ENCODE measurements at regions not wholly inside any gene's neighbourhood (a gene's known extent, or its start where the extent isn't known, plus 50 kb on each side); places are given as distances from the start of the nearest gene placed in this dataset.
"Not testable (repeated sequence)": the region's sequence is repeated elsewhere in the genome, so short reads cannot be mapped to it uniquely, and the experiment has no call there.

DNA sequence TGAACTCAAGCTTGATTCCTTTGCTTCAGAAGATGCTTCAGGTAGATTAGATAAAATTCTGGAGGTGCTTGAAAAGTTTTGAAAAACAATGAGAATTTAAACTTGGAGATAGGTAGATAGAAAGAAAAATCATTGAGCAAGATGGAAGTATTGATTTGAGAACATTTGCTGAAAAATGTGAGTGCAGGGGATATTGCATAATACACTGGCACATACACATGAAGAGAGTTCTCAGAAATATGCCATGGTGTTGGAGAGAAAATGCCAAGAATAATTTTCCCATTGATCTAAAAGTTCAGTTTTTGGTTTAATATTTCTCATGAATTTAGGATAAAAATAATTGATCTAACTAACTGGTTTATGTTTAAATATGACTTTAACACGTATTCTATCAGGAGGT is 107.2 kb upstream of the GBE1 start:
- no peak for DNase-seq (ENCODE audit: extremely low spot score)
- POLR2A ChIA-PET = no interaction called here
- no peak for TF ChIP-seq ARNT (IDR thresholded peaks at IDR 0.05)
- no peak for TF ChIP-seq TARDBP (IDR thresholded peaks at IDR 0.05)
- TF ChIP-seq FOXA1 (IDR thresholded peaks at IDR 0.05) = no peak
- TF ChIP-seq, protein P1, sequence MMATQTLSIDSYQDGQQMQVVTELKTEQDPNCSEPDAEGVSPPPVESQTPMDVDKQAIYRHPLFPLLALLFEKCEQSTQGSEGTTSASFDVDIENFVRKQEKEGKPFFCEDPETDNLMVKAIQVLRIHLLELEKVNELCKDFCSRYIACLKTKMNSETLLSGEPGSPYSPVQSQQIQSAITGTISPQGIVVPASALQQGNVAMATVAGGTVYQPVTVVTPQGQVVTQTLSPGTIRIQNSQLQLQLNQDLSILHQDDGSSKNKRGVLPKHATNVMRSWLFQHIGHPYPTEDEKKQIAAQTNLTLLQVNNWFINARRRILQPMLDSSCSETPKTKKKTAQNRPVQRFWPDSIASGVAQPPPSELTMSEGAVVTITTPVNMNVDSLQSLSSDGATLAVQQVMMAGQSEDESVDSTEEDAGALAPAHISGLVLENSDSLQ (IDR thresholded peaks at IDR 0.05) = no peak
- no peak for TF ChIP-seq ELF4 (IDR thresholded peaks at IDR 0.05)
- TF ChIP-seq SP1 (IDR thresholded peaks at IDR 0.05) = no peak
- TF ChIP-seq LEF1 (IDR thresholded peaks at IDR 0.05; ENCODE audit: borderline replicate concordance) = no peak
- no peak for TF ChIP-seq BHLHE40 (IDR thresholded peaks at IDR 0.05; ENCODE audit: borderline replicate concordance)
- TF ChIP-seq FOXM1 (IDR thresholded peaks at IDR 0.05; ENCODE audit: borderline replicate concordance) = no peak
- TF ChIP-seq NFRKB (IDR thresholded peaks at IDR 0.05) = no peak
- CTCF ChIA-PET = no interaction called here

DNA sequence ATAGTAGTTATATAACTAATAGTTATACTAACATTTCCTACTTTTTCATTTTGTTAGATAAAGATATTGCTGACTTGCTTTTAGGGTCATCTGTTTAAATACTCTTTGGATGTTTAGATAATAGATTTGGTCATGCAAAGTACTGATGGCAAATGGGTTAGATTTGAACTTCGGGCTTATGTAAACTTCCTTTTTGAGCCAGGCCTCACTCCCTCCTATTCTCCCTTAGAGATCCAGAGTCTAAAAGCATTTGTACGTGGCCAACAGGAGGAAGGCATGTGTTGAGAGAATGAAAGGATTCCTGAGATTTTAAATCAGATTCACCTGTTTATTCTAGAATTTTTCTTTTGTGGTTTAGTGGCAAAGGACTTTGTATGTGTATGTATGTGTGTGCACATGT is 106.4 kb upstream of the GBE1 start:
- CTCF ChIA-PET = no interaction called here
- POLR2A ChIA-PET = no interaction called here
- TF ChIP-seq TARDBP (IDR thresholded peaks at IDR 0.05) (no peak), ELF4 (IDR thresholded peaks at IDR 0.05) (no peak), ARNT (IDR thresholded peaks at IDR 0.05) (no peak), L3MBTL2 (conservative IDR thresholded peaks at IDR 0.05) (no peak), FOXA1 (IDR thresholded peaks at IDR 0.05) (no peak)
- TF ChIP-seq, protein P1 (IDR thresholded peaks at IDR 0.05) = no peak
- no peak for DNase-seq (ENCODE audit: extremely low spot score)

DNA sequence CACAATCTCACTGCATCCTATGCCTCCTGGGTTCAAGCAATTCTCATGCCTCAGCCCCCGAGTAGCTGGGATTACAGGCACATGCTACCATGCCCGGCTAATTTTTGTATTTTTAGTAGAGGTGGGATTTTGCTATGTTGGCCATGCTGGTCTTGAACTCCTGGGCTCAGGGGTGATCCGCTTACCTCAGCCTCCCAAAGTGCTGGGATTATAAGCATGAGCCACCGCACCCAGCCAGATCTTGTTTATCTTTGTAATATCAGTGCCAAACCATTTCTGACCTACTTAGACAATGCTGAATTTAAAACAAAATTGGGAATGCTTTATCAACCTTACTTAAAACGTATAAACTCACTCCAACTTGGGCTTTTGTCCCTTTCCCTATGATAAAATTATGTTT is 103.7 kb upstream of the GBE1 start:
- DNase-seq (ENCODE audit: extremely low spot score); POLR2A ChIA-PET; CTCF ChIA-PET: not testable (repeated sequence)

DNA sequence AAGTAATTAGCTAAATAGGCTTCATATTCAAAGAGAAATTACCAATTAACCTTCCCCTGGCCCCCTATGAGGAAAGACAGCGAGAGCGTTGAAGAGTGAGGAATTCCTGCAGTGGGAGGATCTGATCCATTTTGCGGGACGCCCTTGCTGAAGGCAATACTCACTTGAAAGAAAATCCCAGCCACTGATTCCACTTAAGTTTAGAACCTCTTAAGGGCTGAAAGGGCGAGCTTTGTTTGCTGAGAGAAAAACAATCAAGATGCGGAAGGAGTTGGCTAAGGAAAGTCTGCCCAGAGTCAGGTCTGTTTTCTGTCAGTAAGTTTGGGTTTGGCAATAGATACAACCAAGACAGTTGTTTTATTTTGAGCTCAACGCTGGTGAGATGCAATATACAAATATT is 102.8 kb upstream of the GBE1 start:
- ChIA-PET CTCF (no interaction called here), POLR2A (no interaction called here)
- DNase-seq (ENCODE audit: extremely low spot score) = no peak
- TF ChIP-seq ARNT (IDR thresholded peaks at IDR 0.05) (no peak), NFRKB (IDR thresholded peaks at IDR 0.05) (no peak), FOXM1 (IDR thresholded peaks at IDR 0.05; ENCODE audit: borderline replicate concordance) (no peak), HDGF (IDR thresholded peaks at IDR 0.05; ENCODE audit: borderline replicate concordance) (no peak), CTBP1 (IDR thresholded peaks at IDR 0.05; ENCODE audit: borderline replicate concordance) (no peak), L3MBTL2 (conservative IDR thresholded peaks at IDR 0.05) (no peak), ELF4 (IDR thresholded peaks at IDR 0.05) (no peak), SP1 (IDR thresholded peaks at IDR 0.05) (no peak), TARDBP (IDR thresholded peaks at IDR 0.05) (no peak), SUZ12 (IDR thresholded peaks at IDR 0.05) (no peak), LEF1 (IDR thresholded peaks at IDR 0.05; ENCODE audit: borderline replicate concordance) (no peak)
- TF ChIP-seq, protein P1 (IDR thresholded peaks at IDR 0.05) = no peak

DNA sequence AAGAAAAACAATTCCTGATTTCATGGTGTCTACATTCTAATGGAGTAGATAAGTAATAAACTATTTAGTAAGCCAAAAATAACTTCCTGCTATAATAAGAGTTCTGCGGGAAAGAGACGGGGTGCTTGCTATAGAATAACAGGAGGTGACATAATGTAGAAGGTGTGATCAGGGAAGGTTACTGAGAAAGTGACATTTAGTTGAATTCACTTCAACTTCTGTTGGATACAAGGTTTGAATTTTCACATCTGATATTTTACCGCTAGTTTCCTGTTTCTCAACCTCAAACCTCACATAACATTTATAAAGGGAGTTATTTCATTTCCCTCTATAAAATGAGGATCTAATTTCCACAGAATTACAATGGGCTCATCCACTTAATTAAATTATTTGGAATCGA is 102.3 kb upstream of the GBE1 start:
- DNase-seq (ENCODE audit: extremely low spot score) = no peak
- ChIA-PET POLR2A (no interaction called here), CTCF (no interaction called here)
- TF ChIP-seq SUZ12 (IDR thresholded peaks at IDR 0.05) (no peak), FOXA1 (IDR thresholded peaks at IDR 0.05) (no peak), L3MBTL2 (conservative IDR thresholded peaks at IDR 0.05) (no peak), SP1 (IDR thresholded peaks at IDR 0.05) (no peak), ARNT (IDR thresholded peaks at IDR 0.05) (no peak), NFRKB (IDR thresholded peaks at IDR 0.05) (no peak), ELF4 (IDR thresholded peaks at IDR 0.05) (no peak), TARDBP (IDR thresholded peaks at IDR 0.05) (no peak), CTBP1 (IDR thresholded peaks at IDR 0.05; ENCODE audit: borderline replicate concordance) (no peak)

DNA sequence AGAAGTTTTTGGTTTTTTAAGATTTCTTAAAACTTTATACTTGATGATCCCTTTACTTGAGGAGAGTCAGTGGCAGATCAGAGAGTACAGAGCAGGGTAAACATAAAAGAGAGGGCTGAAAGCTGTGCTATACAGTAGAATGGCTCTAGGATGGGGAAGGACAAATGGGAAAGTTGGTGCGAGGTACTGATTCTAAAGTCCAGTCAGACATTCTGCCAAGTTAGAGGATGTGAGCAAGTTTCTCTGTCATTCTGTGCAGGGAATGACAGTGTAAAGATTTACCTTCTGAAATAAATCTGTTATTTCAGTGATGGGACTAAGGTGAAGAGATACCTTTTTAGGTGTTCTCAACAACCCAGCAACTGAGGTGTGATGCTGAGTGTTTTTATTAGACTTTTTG is 100.1 kb upstream of the GBE1 start:
- no peak for TF ChIP-seq HDGF (IDR thresholded peaks at IDR 0.05; ENCODE audit: borderline replicate concordance)
- TF ChIP-seq FOXM1 (IDR thresholded peaks at IDR 0.05; ENCODE audit: borderline replicate concordance) = no peak
- TF ChIP-seq, protein P1 (IDR thresholded peaks at IDR 0.05) = no peak
- no peak for TF ChIP-seq SUZ12 (IDR thresholded peaks at IDR 0.05)
- no peak for TF ChIP-seq LEF1 (IDR thresholded peaks at IDR 0.05; ENCODE audit: borderline replicate concordance)
- TF ChIP-seq SP1 (IDR thresholded peaks at IDR 0.05) = no peak
- TF ChIP-seq ZNF384 (IDR thresholded peaks at IDR 0.05) = no peak
- no peak for TF ChIP-seq BHLHE40 (IDR thresholded peaks at IDR 0.05; ENCODE audit: borderline replicate concordance)
- TF ChIP-seq FOXA1 (IDR thresholded peaks at IDR 0.05) = no peak
- no peak for TF ChIP-seq L3MBTL2 (conservative IDR thresholded peaks at IDR 0.05)
- no peak for TF ChIP-seq ELF4 (IDR thresholded peaks at IDR 0.05)
- TF ChIP-seq CTBP1 (IDR thresholded peaks at IDR 0.05; ENCODE audit: borderline replicate concordance) = no peak
- TF ChIP-seq FOXK2 (IDR thresholded peaks at IDR 0.05) = no peak
- no peak for TF ChIP-seq NFRKB (IDR thresholded peaks at IDR 0.05)
- TF ChIP-seq ARNT (IDR thresholded peaks at IDR 0.05) = no peak
- DNase-seq (ENCODE audit: extremely low spot score) = no peak
- ChIA-PET POLR2A (no interaction called here), CTCF (no interaction called here)

DNA sequence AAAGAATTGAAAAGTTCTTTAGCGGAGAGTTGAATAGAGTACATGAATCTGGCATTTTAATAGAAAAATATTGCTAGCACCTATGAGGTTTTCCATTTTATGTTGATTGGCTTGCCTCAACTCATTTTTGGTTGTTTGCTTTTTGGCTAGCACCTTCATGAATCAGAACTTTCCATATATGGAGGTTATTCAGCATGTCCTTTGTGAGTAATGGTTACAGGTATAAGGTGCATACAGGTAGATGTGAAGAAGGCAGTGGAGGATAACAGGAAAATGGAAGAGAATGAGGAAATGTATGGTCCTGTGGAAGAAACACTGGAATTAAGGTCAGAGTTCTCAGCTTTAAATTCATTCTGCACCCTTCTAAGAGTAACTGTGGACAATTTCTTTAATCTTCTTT is 98.1 kb upstream of the GBE1 start:
- DNase-seq (ENCODE audit: extremely low spot score) = no peak
- ChIA-PET CTCF (no interaction called here), POLR2A (no interaction called here)
- TF ChIP-seq CTBP1 (IDR thresholded peaks at IDR 0.05; ENCODE audit: borderline replicate concordance) = no peak

All from HEK293T (cell line).